ENCODE measurements at regions not wholly inside any gene's neighbourhood (a gene's known extent, or its start where the extent isn't known, plus 50 kb on each side); places are given as distances from the start of the nearest gene placed in this dataset.

DNA sequence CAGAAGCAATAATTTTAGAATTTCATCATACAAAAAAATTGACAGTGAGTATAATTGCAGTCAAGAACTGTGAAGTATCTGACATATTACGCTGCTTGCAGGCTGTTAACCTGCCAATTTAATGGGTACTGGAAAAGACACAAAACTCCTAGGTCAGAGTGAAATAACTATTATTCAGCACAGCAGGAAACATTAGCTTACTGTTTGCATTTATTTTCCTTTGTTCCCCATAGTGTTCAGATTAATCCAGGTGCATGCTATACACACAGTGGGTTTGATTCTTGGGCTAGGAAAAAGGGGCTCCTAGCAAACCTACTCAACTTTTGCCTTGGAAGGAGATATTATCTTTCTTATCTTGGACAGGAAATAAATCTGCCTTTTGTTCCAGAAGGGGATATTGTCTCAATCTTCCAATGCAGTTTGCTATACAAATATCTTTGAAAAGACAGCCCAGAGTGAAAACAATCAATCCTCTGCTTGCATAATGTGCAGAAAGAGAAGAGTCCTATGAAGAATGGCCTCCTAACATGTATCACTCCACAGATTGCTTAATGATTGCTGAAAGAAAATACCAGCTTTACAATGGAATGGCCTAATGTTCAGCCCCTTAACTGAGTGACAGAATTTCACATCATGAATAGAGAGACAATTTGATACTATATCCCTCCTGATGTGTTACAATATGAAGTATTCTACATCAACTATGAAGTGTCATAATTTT lies 443.4 kb downstream of the TBC1D4 start:
- DNase-seq: no peak

GRCh38 chr13:75025956-75026355 lies 456.0 kb downstream of the TBC1D4 start:
- DNase-seq: no peak

DNA sequence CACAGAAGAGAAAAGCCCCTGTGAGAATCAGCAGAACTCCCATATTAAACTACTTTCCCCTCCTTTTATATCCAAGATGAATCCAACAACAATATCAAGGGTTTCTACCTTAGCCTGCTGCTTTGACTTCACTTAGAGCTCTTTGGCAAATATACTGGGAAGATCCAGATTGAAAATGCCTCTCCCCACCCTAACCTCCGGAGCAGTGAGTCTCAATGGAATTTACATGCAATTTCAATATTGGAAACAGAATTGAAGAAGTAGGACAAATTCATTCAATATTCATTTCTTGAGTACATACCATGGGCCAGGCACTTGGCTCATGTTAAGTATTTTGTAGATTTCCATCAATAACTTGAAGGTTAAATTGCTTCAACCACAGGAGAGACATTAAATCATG lies 457.4 kb downstream of the TBC1D4 start:
- DNase-seq: no peak

GRCh38 chr13:75023609-75024008 lies 458.4 kb downstream of the TBC1D4 start:
- no peak for DNase-seq

DNA sequence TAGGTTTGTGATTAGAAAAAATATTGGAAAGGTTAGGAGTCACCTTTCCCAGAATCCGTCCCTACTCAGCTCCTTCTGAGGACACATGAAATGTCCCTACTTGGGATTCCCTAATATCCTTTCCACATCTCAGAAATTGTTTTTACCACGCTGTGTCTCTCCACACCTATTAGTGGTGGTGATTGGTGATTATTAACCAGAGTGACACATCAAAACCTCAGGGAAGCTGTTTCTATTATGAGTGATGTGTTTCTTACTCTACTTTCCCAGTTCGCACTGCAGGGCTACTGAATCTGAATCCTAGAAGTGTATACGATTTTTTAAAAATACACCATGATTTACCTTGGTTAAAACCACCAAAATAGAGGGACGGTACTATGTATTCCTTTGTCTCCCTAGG lies 460.8 kb downstream of the TBC1D4 start:
- DNase-seq: no peak

DNA sequence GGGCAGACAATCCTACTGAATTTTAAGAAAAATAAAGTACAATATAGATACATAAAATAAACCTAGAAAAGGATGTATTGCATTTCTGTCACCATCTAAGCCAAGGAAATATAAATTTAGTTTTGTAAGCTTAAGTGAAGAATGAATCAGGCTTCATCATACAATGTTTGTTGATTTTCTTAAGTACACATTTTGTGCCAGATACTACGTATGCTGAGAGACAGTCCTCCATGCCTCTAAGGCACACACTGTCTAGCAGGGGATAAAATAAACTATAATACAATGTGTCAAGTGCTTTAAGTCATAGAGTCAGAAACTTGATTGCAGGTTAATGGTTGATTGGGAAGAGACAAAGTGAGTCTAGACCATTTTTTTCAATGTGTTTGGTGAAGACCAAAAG lies 465.7 kb downstream of the TBC1D4 start:
- no peak for DNase-seq

GRCh38 chr13:75013818-75014217 lies 468.2 kb downstream of the TBC1D4 start:
- DNase-seq: no peak

DNA sequence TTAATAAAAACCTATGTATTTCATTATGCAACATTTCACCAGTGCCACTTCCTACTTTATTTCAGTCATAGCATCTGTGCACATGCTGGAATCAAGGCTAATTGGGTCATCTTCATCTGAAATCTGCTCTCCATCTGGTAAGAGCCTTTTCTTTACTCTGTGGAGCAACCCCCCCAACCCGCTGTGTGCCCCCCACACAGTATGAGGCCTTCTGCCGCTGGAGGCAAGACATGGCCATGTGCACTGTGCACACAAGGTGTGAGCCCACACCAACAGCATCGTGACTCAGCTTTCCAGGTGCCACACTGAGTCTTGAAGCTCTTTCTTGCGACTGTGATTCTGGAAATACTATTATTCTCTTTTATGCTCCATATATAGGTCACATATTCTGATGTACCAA lies 471.0 kb downstream of the TBC1D4 start:
- DNase-seq: no peak

DNA sequence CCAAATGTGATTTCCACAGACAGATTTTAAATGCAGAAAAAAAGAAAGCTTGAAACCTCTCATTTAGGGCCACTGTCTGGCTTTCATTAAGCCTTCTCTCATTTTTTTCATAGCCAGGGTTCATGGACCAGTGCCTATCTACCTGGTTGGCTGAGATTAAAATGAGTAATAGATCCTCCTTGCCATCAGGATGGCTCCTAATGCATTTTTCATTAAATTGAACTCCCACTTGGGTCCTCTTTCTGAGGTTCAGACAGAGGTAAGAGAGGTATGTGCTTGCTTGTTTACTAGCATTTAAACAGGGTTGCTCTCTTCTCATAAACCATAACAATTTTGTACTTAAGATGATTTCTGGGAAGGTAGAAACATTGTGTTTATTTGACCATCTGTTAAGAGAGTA lies 473.0 kb downstream of the TBC1D4 start:
- DNase-seq: no peak

DNA sequence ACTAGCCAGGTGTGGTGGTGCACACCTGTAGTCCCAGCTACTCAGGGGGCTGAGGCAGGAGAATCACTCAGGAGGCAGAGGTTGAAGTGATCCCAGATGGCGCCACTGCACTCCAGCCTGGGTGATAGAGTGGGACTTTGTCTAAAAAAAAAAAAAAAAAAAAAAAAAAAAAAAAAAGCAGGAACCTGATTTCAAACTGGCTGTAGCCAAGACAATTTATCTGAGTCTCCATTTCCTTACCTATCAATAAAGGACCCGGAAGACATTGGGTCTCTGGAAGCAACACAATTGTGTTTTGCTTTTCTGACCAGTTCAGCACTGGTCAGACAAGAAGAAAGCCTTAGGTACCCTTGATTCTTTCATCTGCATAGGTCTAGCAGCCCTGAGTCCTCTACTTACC lies 491.0 kb downstream of the TBC1D4 start:
- DNase-seq: no peak

GRCh38 chr13:74987124-74987690 lies 494.8 kb downstream of the TBC1D4 start:
- DNase-seq: no peak

DNA sequence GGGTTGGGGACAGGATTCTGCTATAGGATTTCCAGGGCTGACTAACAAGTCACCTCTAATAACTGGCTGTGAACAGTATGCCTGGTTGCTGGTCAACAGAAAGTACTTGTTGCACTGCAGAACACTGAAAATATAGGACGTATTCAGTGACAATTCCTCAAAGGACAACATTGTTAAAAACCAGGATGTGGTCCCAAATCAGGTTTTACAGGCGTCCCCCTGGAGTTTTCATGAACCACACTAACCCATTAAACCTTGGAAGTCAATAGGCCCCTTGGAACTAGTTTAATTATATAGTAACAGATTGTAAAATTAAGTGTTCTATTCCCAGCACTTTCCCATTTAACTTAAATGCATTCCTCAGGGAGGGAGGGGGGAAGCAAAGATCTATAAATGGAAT lies 495.4 kb downstream of the TBC1D4 start:
- no peak for DNase-seq

GRCh38 chr13:74979703-74980102 lies 502.3 kb downstream of the TBC1D4 start:
- no peak for DNase-seq

GRCh38 chr13:74978591-74978990 lies 503.4 kb downstream of the TBC1D4 start:
- no peak for DNase-seq

- DNase-seq: no peak
Measured at GRCh38 chr13:74977498-74977897, 504.5 kb downstream of the TBC1D4 start.

- DNase-seq: no peak
Measured at GRCh38 chr13:74975111-74975510, 506.9 kb downstream of the TBC1D4 start.

DNA sequence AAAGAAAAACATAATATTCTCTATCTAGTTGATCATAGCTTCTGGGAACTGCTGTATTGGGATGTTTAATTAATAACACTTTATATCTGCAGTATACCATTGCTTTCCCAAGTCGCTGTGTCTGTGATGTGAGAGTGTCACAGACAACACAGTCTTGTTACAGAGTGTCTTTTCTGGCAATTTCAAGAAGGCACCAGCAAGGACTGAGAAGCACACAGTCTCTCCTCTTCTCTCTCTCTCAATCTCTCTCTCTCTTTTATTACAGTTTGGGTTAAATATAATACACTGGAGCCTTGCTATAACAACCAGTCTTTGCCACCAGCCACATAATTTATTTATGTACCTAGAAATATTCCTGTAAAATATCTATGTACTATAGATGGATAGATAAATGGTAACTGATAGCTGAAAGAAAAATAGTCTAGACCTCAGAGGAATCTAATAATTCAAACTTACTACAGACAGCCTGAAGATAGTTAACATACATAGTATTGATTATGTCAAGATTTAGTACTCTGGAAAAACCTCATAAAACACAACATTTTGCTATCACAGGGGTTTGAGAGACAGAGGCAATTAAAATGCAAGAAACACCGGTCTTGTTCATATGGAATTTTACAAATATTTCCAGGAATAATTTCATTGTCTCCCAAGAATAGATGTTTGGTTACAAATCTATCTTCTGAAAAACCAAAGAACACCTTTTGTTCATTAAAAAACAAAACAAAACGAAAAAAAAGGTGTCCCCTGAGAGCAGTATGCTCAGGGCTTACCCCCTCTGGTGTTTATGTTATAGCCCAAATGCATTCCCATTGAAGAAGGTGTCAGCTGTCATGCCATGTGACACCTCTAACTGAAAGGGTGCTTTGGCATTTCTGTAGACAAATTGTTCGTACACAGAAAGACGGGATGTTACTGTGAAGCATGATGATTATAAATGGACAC lies 507.8 kb downstream of the TBC1D4 start:
- no peak for DNase-seq

DNA sequence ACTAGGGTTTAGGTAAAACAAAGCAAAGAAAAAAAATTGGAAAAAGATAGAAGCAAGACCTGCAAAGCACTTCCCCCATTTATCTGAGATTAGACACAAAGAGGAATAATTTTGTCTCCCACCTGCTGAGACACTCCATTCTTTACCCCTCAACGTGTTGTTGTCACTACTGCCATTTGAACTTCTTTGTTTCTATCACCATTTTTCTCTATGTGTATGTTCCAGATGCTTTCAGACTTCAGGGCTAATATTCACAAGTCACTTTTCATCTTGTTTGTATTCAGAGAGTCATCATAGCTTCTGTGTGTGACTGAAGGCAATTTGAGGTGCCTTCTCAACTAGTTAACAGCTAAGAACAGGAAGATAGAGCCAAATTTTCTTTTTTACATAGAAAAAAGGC lies 512.5 kb downstream of the TBC1D4 start:
- DNase-seq: no peak

GRCh38 chr13:74966814-74967424 lies 515.0 kb downstream of the TBC1D4 start:
- no peak for DNase-seq

GRCh38 chr13:74966275-74966674 lies 515.7 kb downstream of the TBC1D4 start:
- no peak for DNase-seq

DNA sequence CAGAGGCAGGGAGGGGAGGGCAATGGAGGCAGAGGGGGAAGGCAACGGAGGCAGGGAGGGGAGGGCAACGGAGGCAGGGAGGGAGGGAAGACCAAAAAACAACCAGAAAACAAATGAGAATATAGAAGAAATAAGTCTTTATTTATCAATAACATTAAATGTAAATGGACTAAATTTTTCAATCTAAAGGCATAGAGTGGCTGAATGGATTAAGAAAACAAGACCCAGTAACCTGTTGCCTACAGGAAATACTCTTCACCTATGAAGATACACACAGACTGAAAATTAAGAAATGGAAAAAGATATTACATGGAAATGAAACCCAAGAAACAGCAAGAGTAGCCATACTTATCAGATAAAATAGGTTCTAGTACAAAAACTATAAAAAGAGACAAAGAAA lies 536.3 kb downstream of the TBC1D4 start:
- DNase-seq: no peak

- no peak for DNase-seq
Measured at GRCh38 chr13:74931698-74932433, 550.1 kb downstream of the TBC1D4 start.

Measured in activated CD4-positive, alpha-beta T cell treated with anti-CD3 and anti-CD28 coated beads for 1 hour (primary cell).